ENCODE measurements at regions not wholly inside any gene's neighbourhood (a gene's known extent, or its start where the extent isn't known, plus 50 kb on each side); places are given as distances from the start of the nearest gene placed in this dataset.

- no peak for FAIRE-seq
- H3K79me2 ChIP-seq (ENCODE audit: insufficient read depth, low read length): no peaks in the 10 kb centered on the region
- H3K9ac ChIP-seq (ENCODE audit: insufficient read depth, low read depth, low read length): no peak overlapping the region
- 0 out of 5 replicates have a peak, but pooled peaks cover 0 to 1% of the 10 kb centered on the region in 2 experiments for H3K27me3 ChIP-seq (ENCODE audit: control insufficient read depth in 1 of 2, insufficient read depth in 2 of 2, low read length in 2 of 2)
- no peak overlapping the region for H2AFZ ChIP-seq (ENCODE audit: low read length)
- ChIA-PET CTCF (ENCODE audit: low intra/inter-chr PET ratio, low total read pairs) (no interaction called here), POLR2A (no interaction called here)
- 0% methylated on average over 1 of the region's 1 CpG for WGBS (ENCODE audit: low lambda C conversion rate)
- H3K4me1 ChIP-seq (ENCODE audit: insufficient read depth, low read length): no peaks in the 10 kb centered on the region
- no peaks in the 10 kb centered on the region for H3K36me3 ChIP-seq (replicated peaks in 1 of 2; ENCODE audit: control insufficient read depth in 1 of 2, insufficient read depth in 2 of 2, low read length in 2 of 2)
- TF ChIP-seq GZF1 (CRISPR knock-in tag; IDR thresholded peaks at IDR 0.05) (no peak), SMAD1 (CRISPR knock-in tag; IDR thresholded peaks at IDR 0.05; ENCODE audit: borderline replicate concordance, low read depth) (no peak), ZNF329 (CRISPR knock-in tag; IDR thresholded peaks at IDR 0.05; ENCODE audit: low read depth) (no peak), PLSCR1 (CRISPR knock-in tag; IDR thresholded peaks at IDR 0.05; ENCODE audit: borderline replicate concordance) (no peak), ZFP90 (CRISPR knock-in tag; IDR thresholded peaks at IDR 0.05; ENCODE audit: borderline replicate concordance) (no peak)
- DNase-seq (ENCODE audit: low spot score): no peak
- in situ Hi-C loops (cut with HindIII; ENCODE audit: extremely low pct_ligation_motif_present, low pct_unique_long_range_greater_than_20kb): no loop called here
- no peak overlapping the region for H3K4me2 ChIP-seq (ENCODE audit: low read depth, low read length)
- ATAC-seq: no peak
- H3K4me3 ChIP-seq (replicated peaks in 1 of 3; ENCODE audit: insufficient read depth in 1 of 3, low read depth in 2 of 3, low read length in 3 of 3): no peak overlapping the region
- no peaks in the 10 kb centered on the region for H3K9me3 ChIP-seq (ENCODE audit: low read length)
- intact Hi-C loops (cut with micrococcal nuclease; ENCODE audit: unreplicated experiment): no loop called here
- BruUV-seq (replicated peaks): no TSS peak
- H3K27ac ChIP-seq (ENCODE audit: extremely low read length, insufficient read depth, low read length): no peak overlapping the region
- no peaks in the 10 kb centered on the region for H4K20me1 ChIP-seq (ENCODE audit: insufficient read depth, low read length)
Measured at GRCh38 chr5:35516271-35516670, 101.4 kb upstream of the SPEF2 start.

- Histone ChIP-seq H4K20me1 (ENCODE audit: insufficient read depth, low read length) (no peaks in the 10 kb centered on the region), H3K36me3 (replicated peaks in 1 of 2; ENCODE audit: control insufficient read depth in 1 of 2, insufficient read depth in 2 of 2, low read length in 2 of 2) (no peaks in the 10 kb centered on the region), H3K27me3 (ENCODE audit: control insufficient read depth in 1 of 2, insufficient read depth in 2 of 2, low read length in 2 of 2) (no peaks in the 10 kb centered on the region), H3K27ac (ENCODE audit: extremely low read length, insufficient read depth, low read length) (no peak overlapping the region), H3K4me3 (replicated peaks in 1 of 3; ENCODE audit: insufficient read depth in 1 of 3, low read depth in 2 of 3, low read length in 3 of 3) (no peak overlapping the region), H2AFZ (ENCODE audit: low read length) (no peak overlapping the region), H3K79me2 (ENCODE audit: insufficient read depth, low read length) (no peaks in the 10 kb centered on the region), H3K9ac (ENCODE audit: insufficient read depth, low read depth, low read length) (no peak overlapping the region), H3K4me1 (ENCODE audit: insufficient read depth, low read length) (no peaks in the 10 kb centered on the region), H3K9me3 (ENCODE audit: low read length) (no peaks in the 10 kb centered on the region), H3K4me2 (ENCODE audit: low read depth, low read length) (no peak overlapping the region)
- POLR2A ChIA-PET: no interaction called here
- intact Hi-C loops (cut with micrococcal nuclease; ENCODE audit: unreplicated experiment) (no loop called here), in situ Hi-C loops (cut with HindIII; ENCODE audit: extremely low pct_ligation_motif_present, low pct_unique_long_range_greater_than_20kb) (no loop called here)
- CTCF ChIA-PET (ENCODE audit: low intra/inter-chr PET ratio, low total read pairs): no interaction called here
- no peak for DNase-seq (ENCODE audit: low spot score)
- no peak for ATAC-seq
- no peak for FAIRE-seq
- no TSS peak for BruUV-seq (replicated peaks)
- WGBS (ENCODE audit: low lambda C conversion rate): 100% methylated on average over 1 of the region's 1 CpG
- TF ChIP-seq ZNF839 (CRISPR knock-in tag; IDR thresholded peaks at IDR 0.05; ENCODE audit: borderline replicate concordance) (no peak), ZNF781 (CRISPR knock-in tag; IDR thresholded peaks at IDR 0.05; ENCODE audit: borderline replicate concordance, not compliant biosample characterization) (no peak), MAFK (conservative IDR thresholded peaks at IDR 0.05 in 1 of 2, IDR thresholded peaks at IDR 0.05 in 1 of 2; ENCODE audit: low read length in 2 of 2) (peak; percentile 54 to 80; a peak in 3 of 4 replicates), TARDBP (CRISPR knock-in tag; IDR thresholded peaks at IDR 0.05) (no peak), ZNF124 (CRISPR knock-in tag; IDR thresholded peaks at IDR 0.05) (no peak), POGK (CRISPR knock-in tag; conservative IDR thresholded peaks at IDR 0.05) (no peak), ZKSCAN5 (CRISPR knock-in tag; IDR thresholded peaks at IDR 0.05) (no peak), MAFF (IDR thresholded peaks at IDR 0.05; ENCODE audit: low read depth, low read length) (peak; percentile 69)
Measured at GRCh38 chr5:35513612-35514011, 104.1 kb upstream of the SPEF2 start.

Measured in HepG2 (cell line).